Fibroblast of lung (primary cell): ENCODE measurements at regions not wholly inside any gene's neighbourhood (a gene's known extent, or its start where the extent isn't known, plus 50 kb on each side); places are given as distances from the start of the nearest gene placed in this dataset.
A peak's percentile ranks its signal among the peaks of the same experiment; 100 is the strongest.

Source experiments
- DNase-seq, 2 donors: peaks; one replicate each; pipeline versions ENCODE4 v3.0.0 to v3.0.0-alpha.2; 2010; ENCODE audit warnings: low read depth in 2 of 2
- H2AFZ ChIP-seq: 2 replicates; pipeline ENCODE4 v1.5.1; 2012; ENCODE audit warnings: low read length, control low read depth, inconsistent platforms
- H3K27ac ChIP-seq: 2 replicates; pipeline ENCODE4 v1.5.1; 2011; ENCODE audit warnings: low read length, control low read depth; ENCODE audit not compliant: insufficient read depth
- H3K27me3 ChIP-seq: 2 replicates; pipeline ENCODE4 v1.5.1; 2011; ENCODE audit warnings: mild to moderate bottlenecking, low read length; ENCODE audit not compliant: control insufficient read depth, insufficient read depth
- H3K36me3 ChIP-seq: 2 replicates; pipeline ENCODE4 v1.5.1; 2011; ENCODE audit warnings: low read length; ENCODE audit not compliant: control insufficient read depth, insufficient read depth
- H3K4me1 ChIP-seq: 2 replicates; pipeline ENCODE4 v1.5.1; 2011; ENCODE audit warnings: low read length; ENCODE audit not compliant: control insufficient read depth, insufficient read depth; ENCODE audit errors: extremely low read depth
- H3K4me2 ChIP-seq: 2 replicates; pipeline ENCODE4 v1.5.1; 2011; ENCODE audit warnings: low read length, control low read depth; ENCODE audit not compliant: insufficient read depth; ENCODE audit errors: extremely low read depth
- H3K4me3 ChIP-seq, 4 experiments: fragments of 200-600 bp in 1 of 4; sonication (generic) in 1 of 4; replicated peaks in 1 of 4; 2 replicates each; pipeline ENCODE4 v1.5.1; 2011 to 2016; ENCODE audit warnings: low read length in 4 of 4, low read depth in 3 of 4, mild to moderate bottlenecking in 3 of 4, control low read depth in 2 of 4, inconsistent platforms in 1 of 4, mixed read lengths in 1 of 4; ENCODE audit not compliant: insufficient read depth in 1 of 4; ENCODE audit errors: control extremely low read depth in 1 of 4
- H3K79me2 ChIP-seq: 2 replicates; pipeline ENCODE4 v1.5.1; 2012; ENCODE audit warnings: mild to moderate bottlenecking, low read length, inconsistent platforms; ENCODE audit not compliant: control insufficient read depth, insufficient read depth
- H3K9ac ChIP-seq: 2 replicates; pipeline ENCODE4 v1.5.1; 2011; ENCODE audit warnings: mild to moderate bottlenecking, low read length, control low read depth; ENCODE audit not compliant: insufficient read depth
- H3K9me3 ChIP-seq: 2 replicates; pipeline ENCODE4 v1.5.1; 2012; ENCODE audit warnings: low read depth, low read length; ENCODE audit not compliant: control insufficient read depth, insufficient read depth
- H4K20me1 ChIP-seq: 2 replicates; pipeline ENCODE4 v1.5.1; 2011; ENCODE audit warnings: low read length; ENCODE audit not compliant: control insufficient read depth, insufficient read depth; ENCODE audit errors: extremely low read depth
- EZH2 ChIP-seq: IDR thresholded peaks from 2 replicates; pipeline ENCODE4 v1.5.1; 2012; ENCODE audit warnings: low read length, control low read depth, mild to moderate bottlenecking; ENCODE audit errors: missing control alignments
- TF ChIP-seq, protein P1 (sequence below), 2 donors: IDR thresholded peaks in 1 of 2; conservative IDR thresholded peaks in 1 of 2; 1 replicate in 1 of 2; 2 replicates in 1 of 2; pipeline ENCODE4 v1.5.1; 2011 to 2012; ENCODE audit warnings: low read length in 2 of 2, control low read depth in 1 of 2, inconsistent platforms in 1 of 2, low read depth in 1 of 2, mild to moderate bottlenecking in 1 of 2

DNA sequence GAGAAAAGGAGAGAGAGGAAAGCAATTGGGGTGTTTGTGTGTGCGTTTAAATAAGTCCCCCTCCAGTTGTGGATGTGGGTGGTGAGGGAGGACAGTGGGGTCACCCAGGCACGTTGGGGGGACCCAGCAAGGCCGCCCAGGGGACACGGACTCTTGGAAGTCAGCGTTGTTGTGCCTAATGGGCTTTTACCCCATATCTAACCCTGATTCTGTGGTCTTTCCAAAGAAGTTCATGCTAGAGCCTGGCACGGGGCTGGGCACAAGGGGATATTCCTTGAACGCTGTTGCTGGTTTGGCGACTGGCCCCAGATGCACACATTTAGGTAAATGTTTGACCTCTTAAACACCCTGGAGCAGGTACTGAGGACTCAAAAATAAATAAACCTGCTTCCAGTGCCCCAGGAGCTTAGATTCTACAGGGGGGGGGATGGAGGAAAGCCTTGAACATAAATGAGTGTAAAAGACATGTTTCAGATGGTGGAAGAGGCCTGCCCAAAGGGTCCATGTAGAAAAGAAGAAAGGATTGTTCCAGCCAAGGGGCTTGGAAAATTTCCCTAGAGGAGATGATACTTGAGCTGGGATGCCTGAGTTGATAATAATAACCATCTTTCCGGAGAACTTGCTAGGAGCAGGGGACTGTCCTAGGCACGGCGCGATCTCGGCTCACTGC lies 97.7 kb upstream of the SIX3 start:
- H3K9ac ChIP-seq: no peak overlapping the region
- H3K27ac ChIP-seq: no peak overlapping the region
- TF ChIP-seq, protein P1, sequence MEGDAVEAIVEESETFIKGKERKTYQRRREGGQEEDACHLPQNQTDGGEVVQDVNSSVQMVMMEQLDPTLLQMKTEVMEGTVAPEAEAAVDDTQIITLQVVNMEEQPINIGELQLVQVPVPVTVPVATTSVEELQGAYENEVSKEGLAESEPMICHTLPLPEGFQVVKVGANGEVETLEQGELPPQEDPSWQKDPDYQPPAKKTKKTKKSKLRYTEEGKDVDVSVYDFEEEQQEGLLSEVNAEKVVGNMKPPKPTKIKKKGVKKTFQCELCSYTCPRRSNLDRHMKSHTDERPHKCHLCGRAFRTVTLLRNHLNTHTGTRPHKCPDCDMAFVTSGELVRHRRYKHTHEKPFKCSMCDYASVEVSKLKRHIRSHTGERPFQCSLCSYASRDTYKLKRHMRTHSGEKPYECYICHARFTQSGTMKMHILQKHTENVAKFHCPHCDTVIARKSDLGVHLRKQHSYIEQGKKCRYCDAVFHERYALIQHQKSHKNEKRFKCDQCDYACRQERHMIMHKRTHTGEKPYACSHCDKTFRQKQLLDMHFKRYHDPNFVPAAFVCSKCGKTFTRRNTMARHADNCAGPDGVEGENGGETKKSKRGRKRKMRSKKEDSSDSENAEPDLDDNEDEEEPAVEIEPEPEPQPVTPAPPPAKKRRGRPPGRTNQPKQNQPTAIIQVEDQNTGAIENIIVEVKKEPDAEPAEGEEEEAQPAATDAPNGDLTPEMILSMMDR (conservative IDR thresholded peaks at IDR 0.05 in 1 of 2, IDR thresholded peaks at IDR 0.05 in 1 of 2; ENCODE audit: low read depth in 1 of 2, low read length in 2 of 2): no peak
- no peak for TF ChIP-seq EZH2
- H3K4me2 ChIP-seq: no peak overlapping the region
- no peaks in the 10 kb centered on the region for H3K79me2 ChIP-seq
- peaks cover 2% of the 10 kb centered on the region for H3K27me3 ChIP-seq
- H2AFZ ChIP-seq: no peak overlapping the region
- H4K20me1 ChIP-seq: no peaks in the 10 kb centered on the region
- no peak overlapping the region for H3K4me3 ChIP-seq
- H3K4me1 ChIP-seq: no peaks in the 10 kb centered on the region
- no peak for DNase-seq
- no peaks in the 10 kb centered on the region for H3K36me3 ChIP-seq
- H3K9me3 ChIP-seq: no peaks in the 10 kb centered on the region

DNA sequence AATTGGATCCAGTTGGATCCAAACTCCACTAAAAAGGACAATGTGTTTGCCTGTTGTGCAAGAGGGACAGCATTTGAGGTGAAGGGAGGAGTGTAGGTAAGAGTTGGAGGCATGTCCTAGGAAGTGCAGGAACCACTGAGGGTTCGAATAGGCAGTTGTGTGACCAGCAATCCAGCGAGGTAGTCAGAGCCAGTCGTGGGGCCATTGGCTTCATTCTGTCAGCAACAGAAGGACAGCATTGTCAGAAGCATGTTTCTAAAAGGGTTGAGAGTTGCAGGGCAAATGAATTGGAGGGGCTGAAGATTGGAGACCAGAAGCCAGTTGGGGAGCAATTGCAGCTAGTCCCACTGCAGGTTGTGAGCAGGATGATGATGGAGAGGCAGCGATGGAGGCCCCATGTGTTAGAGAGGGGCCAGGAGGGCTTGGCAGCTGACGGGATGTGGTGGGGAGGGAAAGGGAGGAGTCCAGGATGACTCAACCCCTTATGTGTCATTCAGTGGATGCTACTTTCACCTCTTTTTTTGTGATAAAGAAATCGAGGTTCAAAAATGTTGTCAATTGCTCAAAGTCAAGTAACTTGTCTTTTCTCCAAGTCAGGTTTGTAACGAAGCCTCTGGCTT lies 96.7 kb upstream of the SIX3 start:
- H3K9ac ChIP-seq: no peak overlapping the region
- no peak overlapping the region for H3K4me3 ChIP-seq
- peaks cover 9% of the 10 kb centered on the region for H3K27me3 ChIP-seq
- no peaks in the 10 kb centered on the region for H3K36me3 ChIP-seq
- H3K4me1 ChIP-seq: no peaks in the 10 kb centered on the region
- no peaks in the 10 kb centered on the region for H3K79me2 ChIP-seq
- peak in 1 of 2 donors; percentile 1 for DNase-seq
- H3K27ac ChIP-seq: no peak overlapping the region
- no peaks in the 10 kb centered on the region for H4K20me1 ChIP-seq
- no peak for TF ChIP-seq EZH2
- TF ChIP-seq, protein P1 (conservative IDR thresholded peaks at IDR 0.05 in 1 of 2, IDR thresholded peaks at IDR 0.05 in 1 of 2; ENCODE audit: low read depth in 1 of 2, low read length in 2 of 2): no peak
- no peaks in the 10 kb centered on the region for H3K9me3 ChIP-seq
- no peak overlapping the region for H2AFZ ChIP-seq
- no peak overlapping the region for H3K4me2 ChIP-seq

- no peak overlapping the region for H3K4me3 ChIP-seq
- no peak overlapping the region for H3K9ac ChIP-seq
- H3K9me3 ChIP-seq: no peaks in the 10 kb centered on the region
- H3K4me1 ChIP-seq: no peaks in the 10 kb centered on the region
- TF ChIP-seq, protein P1 (conservative IDR thresholded peaks at IDR 0.05 in 1 of 2, IDR thresholded peaks at IDR 0.05 in 1 of 2; ENCODE audit: low read depth in 1 of 2, low read length in 2 of 2): no peak
- no peak for TF ChIP-seq EZH2
- no peaks in the 10 kb centered on the region for H4K20me1 ChIP-seq
- no peak for DNase-seq
- no peak overlapping the region for H3K27ac ChIP-seq
- no peak overlapping the region for H3K4me2 ChIP-seq
- H3K79me2 ChIP-seq: no peaks in the 10 kb centered on the region
- H3K36me3 ChIP-seq: no peaks in the 10 kb centered on the region
- peaks cover 14% of the 10 kb centered on the region for H3K27me3 ChIP-seq
- H2AFZ ChIP-seq: no peak overlapping the region
Observed at GRCh38 chr2:44848026-44848425, 93.5 kb upstream of the SIX3 start.
